Liver (tissue), 8 donors: ENCODE measurements at regions not wholly inside any gene's neighbourhood (a gene's known extent, or its start where the extent isn't known, plus 50 kb on each side); places are given as distances from the start of the nearest gene placed in this dataset.

Source experiments
- DNase-seq: peaks from one replicate; pipeline ENCODE4 v3.0.0-alpha.2; 2017; ENCODE audit warnings: low spot score
- H3K27ac ChIP-seq, 2 donors: one replicate each; pipeline ENCODE4 v1.7.0; 2013; ENCODE audit warnings: inconsistent platforms in 2 of 2, low read length in 2 of 2, control low read depth in 1 of 2, low read depth in 1 of 2, mild to moderate bottlenecking in 1 of 2
- H3K27me3 ChIP-seq, 4 donors: one replicate each; pipeline versions ENCODE4 v1.6.1 to v1.7.0; 2013; ENCODE audit warnings: low read length in 3 of 4, inconsistent platforms in 1 of 4, mild to moderate bottlenecking in 1 of 4, moderate library complexity in 1 of 4; ENCODE audit not compliant: control insufficient read depth in 4 of 4, insufficient read depth in 4 of 4
- H3K36me3 ChIP-seq, 4 donors: one replicate each; pipeline versions ENCODE4 v1.6.1 to v1.7.0; 2013; ENCODE audit warnings: low read length in 3 of 4, mild to moderate bottlenecking in 3 of 4, low read depth in 1 of 4, moderate library complexity in 1 of 4; ENCODE audit not compliant: control insufficient read depth in 4 of 4, insufficient read depth in 3 of 4
- H3K4me1 ChIP-seq, 4 donors: one replicate each; pipeline versions ENCODE4 v1.6.1 to v1.7.0; 2013; ENCODE audit warnings: low read length in 3 of 4, mild to moderate bottlenecking in 3 of 4, moderate library complexity in 1 of 4; ENCODE audit not compliant: control insufficient read depth in 4 of 4, insufficient read depth in 4 of 4
- H3K4me3 ChIP-seq, 3 donors: one replicate each; pipeline versions ENCODE4 v1.6.1 to v1.7.0; 2013; ENCODE audit warnings: low read length in 3 of 3, control low read depth in 1 of 3, low read depth in 1 of 3, mild to moderate bottlenecking in 1 of 3
- H3K9ac ChIP-seq, 2 donors: one replicate each; pipeline ENCODE4 v1.7.0; 2013; ENCODE audit warnings: low read length in 2 of 2, mild to moderate bottlenecking in 2 of 2, moderate library complexity in 2 of 2, control low read depth in 1 of 2, low read depth in 1 of 2
- H3K9me3 ChIP-seq, 4 donors: one replicate each; pipeline versions ENCODE4 v1.6.1 to v1.7.0; 2013; ENCODE audit warnings: low read length in 3 of 4; ENCODE audit not compliant: control insufficient read depth in 4 of 4
- EGR1 ChIP-seq, 2 donors: IDR thresholded peaks; 2 replicates each; pipeline ENCODE4 v1.6.1; 2016 to 2018; ENCODE audit warnings: antibody characterized with exemption in 2 of 2, low read depth in 2 of 2
- FOXA1 ChIP-seq: IDR thresholded peaks from 2 replicates; pipeline ENCODE4 v1.6.1; 2016; ENCODE audit warnings: antibody characterized with exemption
- FOXA2 ChIP-seq: IDR thresholded peaks from 2 replicates; pipeline ENCODE4 v1.6.1; 2016; ENCODE audit warnings: antibody characterized with exemption
- GABPA ChIP-seq, 2 donors: IDR thresholded peaks in 1 of 2; conservative IDR thresholded peaks in 1 of 2; 2 replicates each; pipeline ENCODE4 v1.6.1; 2016; ENCODE audit warnings: antibody characterized with exemption in 2 of 2, mild to moderate bottlenecking in 1 of 2, moderate library complexity in 1 of 2
- HNF4A ChIP-seq, 2 donors: conservative IDR thresholded peaks; 2 replicates each; pipeline ENCODE4 v1.6.1; 2016; ENCODE audit warnings: antibody characterized with exemption in 2 of 2, mild to moderate bottlenecking in 2 of 2
- HNF4G ChIP-seq: IDR thresholded peaks from 2 replicates; pipeline ENCODE4 v1.6.1; 2016; ENCODE audit warnings: antibody characterized with exemption
- JUND ChIP-seq, 2 donors: IDR thresholded peaks; 2 replicates each; pipeline ENCODE4 v1.6.1; 2016; ENCODE audit warnings: antibody characterized with exemption in 2 of 2
- NR2F2 ChIP-seq: IDR thresholded peaks from 2 replicates; pipeline ENCODE4 v1.6.1; 2016; ENCODE audit warnings: antibody characterized with exemption
- RAD21 ChIP-seq, 2 donors: IDR thresholded peaks; 2 replicates each; pipeline ENCODE4 v1.6.1; 2016; ENCODE audit warnings: antibody characterized with exemption in 2 of 2, mild to moderate bottlenecking in 2 of 2
- RXRA ChIP-seq, 2 donors: IDR thresholded peaks; 2 replicates each; pipeline ENCODE4 v1.6.1; 2017 to 2018; ENCODE audit warnings: antibody characterized with exemption in 2 of 2, mild to moderate bottlenecking in 1 of 2
- SP1 ChIP-seq: IDR thresholded peaks from 2 replicates; pipeline ENCODE4 v1.6.1; 2018; ENCODE audit warnings: antibody characterized with exemption, mild to moderate bottlenecking
- TAF1 ChIP-seq: conservative IDR thresholded peaks from 2 replicates; pipeline ENCODE4 v1.6.1; 2016; ENCODE audit warnings: antibody characterized with exemption, mild to moderate bottlenecking
- YY1 ChIP-seq: IDR thresholded peaks from 2 replicates; pipeline ENCODE4 v1.6.1; 2016; ENCODE audit warnings: antibody characterized with exemption, mild to moderate bottlenecking
- WGBS: extraction: QIAGEN DNeasy Blood & Tissue Kit; methylation state at CpG from one replicate; pipeline ENCODE4 v1.1.7; 2013; 5-methylcytosine and 5-hydroxymethylcytosine counted together
- TF ChIP-seq, protein P1 (sequence below): IDR thresholded peaks from 2 replicates; pipeline ENCODE4 v1.6.1; 2016; ENCODE audit warnings: antibody characterized with exemption, mild to moderate bottlenecking
- TF ChIP-seq, protein P2 (sequence below): IDR thresholded peaks from 2 replicates; pipeline ENCODE4 v1.6.1; 2016; ENCODE audit warnings: antibody characterized with exemption
- TF ChIP-seq, protein P3 (sequence below): IDR thresholded peaks from 2 replicates; pipeline ENCODE4 v1.6.1; 2016; ENCODE audit warnings: antibody characterized with exemption
- TF ChIP-seq, protein P4 (sequence below): fragments of 150-350 bp; IDR thresholded peaks from 2 replicates; pipeline ENCODE4 v1.5.1; 2017; ENCODE audit warnings: improper control_type of control experiment, low read depth, low read length; ENCODE audit not compliant: missing input control
- TF ChIP-seq, protein P5 (sequence below): IDR thresholded peaks from 2 replicates; pipeline ENCODE4 v1.6.1; 2016; ENCODE audit warnings: antibody characterized with exemption
- donor health status: healthy.
- donor health status: healthy.
- donor health status: healthy.
- donor health status: healthy.
- donor health status: healthy.

DNA sequence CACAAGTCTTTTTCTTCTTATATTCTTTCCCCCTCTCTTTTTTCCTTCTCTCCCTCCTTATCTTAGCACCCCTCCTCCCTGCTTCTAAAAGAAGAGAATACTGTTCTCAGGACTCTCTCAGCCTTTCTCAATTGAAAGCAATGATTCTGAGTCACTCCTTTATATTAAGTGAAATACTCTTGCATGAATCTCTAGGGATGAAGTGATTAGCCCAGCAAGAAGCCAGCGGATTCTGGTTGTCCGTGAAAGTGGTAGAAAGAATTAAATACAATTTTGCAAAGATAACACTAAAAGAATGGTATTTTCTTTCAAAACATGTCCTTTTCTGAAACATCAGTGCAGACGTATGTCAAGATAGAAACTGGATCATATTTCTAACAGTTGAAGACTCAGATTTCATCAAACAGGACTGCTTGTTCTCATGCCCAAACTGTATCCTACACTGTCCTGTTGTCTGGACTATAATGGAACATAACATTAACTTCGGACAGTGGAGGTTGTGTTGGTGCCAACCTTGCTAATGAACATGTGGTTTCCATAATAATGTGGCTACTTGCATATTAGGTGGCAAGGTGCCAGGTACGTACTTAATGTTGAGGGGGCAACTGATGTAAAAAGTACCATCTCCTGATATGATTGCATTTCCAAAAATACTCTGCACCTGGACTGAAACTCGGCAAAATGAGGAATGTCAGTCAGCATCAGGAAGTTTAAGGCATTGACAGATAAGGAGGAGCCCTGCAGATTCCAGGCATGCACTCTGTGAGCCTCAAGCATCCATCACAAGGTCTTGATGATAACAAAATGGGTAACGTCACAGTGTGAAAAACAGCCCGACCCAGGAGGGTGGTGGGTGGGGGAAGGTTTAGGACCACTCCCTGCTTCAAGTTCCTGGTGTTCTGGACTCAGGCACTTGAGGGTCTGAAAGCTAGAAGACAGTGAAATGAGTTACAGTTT, 357.2 kb downstream of the DLEU7 start (continued):
- no peak for TF ChIP-seq JUND (IDR thresholded peaks at IDR 0.05)

DNA sequence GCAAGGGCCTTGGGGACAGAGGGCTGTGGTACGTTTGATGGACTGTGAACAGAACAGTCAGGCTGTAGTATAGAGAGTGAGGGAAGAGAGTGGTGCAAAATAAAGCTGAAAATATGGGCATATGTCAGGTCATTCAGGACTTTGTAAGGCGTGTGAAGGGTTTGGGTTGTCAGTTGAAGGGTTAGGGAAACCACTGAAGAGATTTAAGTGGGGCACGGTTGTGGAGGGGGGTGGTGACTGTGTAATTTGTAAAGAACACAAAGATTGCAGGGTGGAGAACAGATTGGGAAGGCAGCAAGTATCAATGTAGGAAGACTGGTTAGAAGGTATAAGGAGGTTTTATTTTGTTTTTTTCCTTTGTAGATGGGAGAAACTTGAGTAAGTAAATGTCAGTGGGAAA, 349.8 kb downstream of the DLEU7 start:
- no peak overlapping the region for H3K27ac ChIP-seq
- no peak overlapping the region for H3K4me3 ChIP-seq
- TF ChIP-seq HNF4G (no peak), NR2F2 (no peak), RAD21 (IDR thresholded peaks at IDR 0.05) (no peak), JUND (IDR thresholded peaks at IDR 0.05) (no peak), RXRA (IDR thresholded peaks at IDR 0.05) (no peak), FOXA2 (no peak), HNF4A (conservative IDR thresholded peaks at IDR 0.05) (no peak), SP1 (no peak), EGR1 (IDR thresholded peaks at IDR 0.05; ENCODE audit: low read depth in 2 of 2) (no peak), YY1 (no peak), GABPA (IDR thresholded peaks at IDR 0.05 in 1 of 2, conservative IDR thresholded peaks at IDR 0.05 in 1 of 2) (no peak), TAF1 (no peak), FOXA1 (no peak)
- TF ChIP-seq, protein P1, sequence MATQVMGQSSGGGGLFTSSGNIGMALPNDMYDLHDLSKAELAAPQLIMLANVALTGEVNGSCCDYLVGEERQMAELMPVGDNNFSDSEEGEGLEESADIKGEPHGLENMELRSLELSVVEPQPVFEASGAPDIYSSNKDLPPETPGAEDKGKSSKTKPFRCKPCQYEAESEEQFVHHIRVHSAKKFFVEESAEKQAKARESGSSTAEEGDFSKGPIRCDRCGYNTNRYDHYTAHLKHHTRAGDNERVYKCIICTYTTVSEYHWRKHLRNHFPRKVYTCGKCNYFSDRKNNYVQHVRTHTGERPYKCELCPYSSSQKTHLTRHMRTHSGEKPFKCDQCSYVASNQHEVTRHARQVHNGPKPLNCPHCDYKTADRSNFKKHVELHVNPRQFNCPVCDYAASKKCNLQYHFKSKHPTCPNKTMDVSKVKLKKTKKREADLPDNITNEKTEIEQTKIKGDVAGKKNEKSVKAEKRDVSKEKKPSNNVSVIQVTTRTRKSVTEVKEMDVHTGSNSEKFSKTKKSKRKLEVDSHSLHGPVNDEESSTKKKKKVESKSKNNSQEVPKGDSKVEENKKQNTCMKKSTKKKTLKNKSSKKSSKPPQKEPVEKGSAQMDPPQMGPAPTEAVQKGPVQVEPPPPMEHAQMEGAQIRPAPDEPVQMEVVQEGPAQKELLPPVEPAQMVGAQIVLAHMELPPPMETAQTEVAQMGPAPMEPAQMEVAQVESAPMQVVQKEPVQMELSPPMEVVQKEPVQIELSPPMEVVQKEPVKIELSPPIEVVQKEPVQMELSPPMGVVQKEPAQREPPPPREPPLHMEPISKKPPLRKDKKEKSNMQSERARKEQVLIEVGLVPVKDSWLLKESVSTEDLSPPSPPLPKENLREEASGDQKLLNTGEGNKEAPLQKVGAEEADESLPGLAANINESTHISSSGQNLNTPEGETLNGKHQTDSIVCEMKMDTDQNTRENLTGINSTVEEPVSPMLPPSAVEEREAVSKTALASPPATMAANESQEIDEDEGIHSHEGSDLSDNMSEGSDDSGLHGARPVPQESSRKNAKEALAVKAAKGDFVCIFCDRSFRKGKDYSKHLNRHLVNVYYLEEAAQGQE, result no peak
- TF ChIP-seq, protein P2, sequence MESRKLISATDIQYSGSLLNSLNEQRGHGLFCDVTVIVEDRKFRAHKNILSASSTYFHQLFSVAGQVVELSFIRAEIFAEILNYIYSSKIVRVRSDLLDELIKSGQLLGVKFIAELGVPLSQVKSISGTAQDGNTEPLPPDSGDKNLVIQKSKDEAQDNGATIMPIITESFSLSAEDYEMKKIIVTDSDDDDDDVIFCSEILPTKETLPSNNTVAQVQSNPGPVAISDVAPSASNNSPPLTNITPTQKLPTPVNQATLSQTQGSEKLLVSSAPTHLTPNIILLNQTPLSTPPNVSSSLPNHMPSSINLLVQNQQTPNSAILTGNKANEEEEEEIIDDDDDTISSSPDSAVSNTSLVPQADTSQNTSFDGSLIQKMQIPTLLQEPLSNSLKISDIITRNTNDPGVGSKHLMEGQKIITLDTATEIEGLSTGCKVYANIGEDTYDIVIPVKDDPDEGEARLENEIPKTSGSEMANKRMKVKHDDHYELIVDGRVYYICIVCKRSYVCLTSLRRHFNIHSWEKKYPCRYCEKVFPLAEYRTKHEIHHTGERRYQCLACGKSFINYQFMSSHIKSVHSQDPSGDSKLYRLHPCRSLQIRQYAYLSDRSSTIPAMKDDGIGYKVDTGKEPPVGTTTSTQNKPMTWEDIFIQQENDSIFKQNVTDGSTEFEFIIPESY, result no peak
- TF ChIP-seq, protein P3, sequence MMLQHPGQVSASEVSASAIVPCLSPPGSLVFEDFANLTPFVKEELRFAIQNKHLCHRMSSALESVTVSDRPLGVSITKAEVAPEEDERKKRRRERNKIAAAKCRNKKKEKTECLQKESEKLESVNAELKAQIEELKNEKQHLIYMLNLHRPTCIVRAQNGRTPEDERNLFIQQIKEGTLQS, result no peak
- TF ChIP-seq, protein P4, sequence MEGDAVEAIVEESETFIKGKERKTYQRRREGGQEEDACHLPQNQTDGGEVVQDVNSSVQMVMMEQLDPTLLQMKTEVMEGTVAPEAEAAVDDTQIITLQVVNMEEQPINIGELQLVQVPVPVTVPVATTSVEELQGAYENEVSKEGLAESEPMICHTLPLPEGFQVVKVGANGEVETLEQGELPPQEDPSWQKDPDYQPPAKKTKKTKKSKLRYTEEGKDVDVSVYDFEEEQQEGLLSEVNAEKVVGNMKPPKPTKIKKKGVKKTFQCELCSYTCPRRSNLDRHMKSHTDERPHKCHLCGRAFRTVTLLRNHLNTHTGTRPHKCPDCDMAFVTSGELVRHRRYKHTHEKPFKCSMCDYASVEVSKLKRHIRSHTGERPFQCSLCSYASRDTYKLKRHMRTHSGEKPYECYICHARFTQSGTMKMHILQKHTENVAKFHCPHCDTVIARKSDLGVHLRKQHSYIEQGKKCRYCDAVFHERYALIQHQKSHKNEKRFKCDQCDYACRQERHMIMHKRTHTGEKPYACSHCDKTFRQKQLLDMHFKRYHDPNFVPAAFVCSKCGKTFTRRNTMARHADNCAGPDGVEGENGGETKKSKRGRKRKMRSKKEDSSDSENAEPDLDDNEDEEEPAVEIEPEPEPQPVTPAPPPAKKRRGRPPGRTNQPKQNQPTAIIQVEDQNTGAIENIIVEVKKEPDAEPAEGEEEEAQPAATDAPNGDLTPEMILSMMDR, result no peak
- TF ChIP-seq, protein P5, sequence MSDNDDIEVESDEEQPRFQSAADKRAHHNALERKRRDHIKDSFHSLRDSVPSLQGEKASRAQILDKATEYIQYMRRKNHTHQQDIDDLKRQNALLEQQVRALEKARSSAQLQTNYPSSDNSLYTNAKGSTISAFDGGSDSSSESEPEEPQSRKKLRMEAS, result no peak
- H3K4me1 ChIP-seq, result no peaks in the 10 kb centered on the region
- WGBS, result 85% methylated on average over 3 of the region's 3 CpGs
- H3K27me3 ChIP-seq, result no peaks in the 10 kb centered on the region
- H3K36me3 ChIP-seq, result no peaks in the 10 kb centered on the region
- no peak overlapping the region for H3K9ac ChIP-seq
- no peaks in the 10 kb centered on the region for H3K9me3 ChIP-seq
- DNase-seq, result no peak
